OCI-LY3 (cell line): ENCODE measurements at regions not wholly inside any gene's neighbourhood (a gene's known extent, or its start where the extent isn't known, plus 50 kb on each side); places are given as distances from the start of the nearest gene placed in this dataset.

Source experiments
- H2AFZ ChIP-seq: fragments of 200-600, 300-600 bp; shearing (Covaris generic); 2 replicates; pipeline ENCODE4 v1.6.0; 2014; ENCODE audit warnings: antibody characterized with exemption, low read depth, low read length
- H3K27ac ChIP-seq: fragments of 200-600, 300-600 bp; sonication (generic); 2 replicates; pipeline ENCODE4 v1.5.1; 2014; ENCODE audit warnings: mild to moderate bottlenecking, low read length, moderate library complexity, mixed read lengths
- H3K27me3 ChIP-seq: fragments of 200-600, 300-600 bp; sonication (generic); 2 replicates; pipeline ENCODE4 v1.6.1; 2014; ENCODE audit warnings: low read depth, low read length, mixed read lengths
- H3K36me3 ChIP-seq: fragments of 200-600, 300-600 bp; sonication (generic); replicated peaks from 2 replicates; pipeline ENCODE3; 2014; ENCODE audit warnings: low read depth, low read length, mixed read lengths
- H3K4me1 ChIP-seq: fragments of 300-600, 200-600 bp; sonication (generic); 2 replicates; pipeline ENCODE4 v1.6.1; 2014; ENCODE audit warnings: low read length, mixed read lengths
- H3K4me2 ChIP-seq: fragments of 200-600, 300-600 bp; sonication (generic); 2 replicates; pipeline ENCODE4 v1.6.1; 2014; ENCODE audit warnings: low read length, mixed read lengths
- H3K4me3 ChIP-seq: fragments of 300-600, 200-600 bp; sonication (generic); 2 replicates; pipeline ENCODE4 v1.5.1; 2014; ENCODE audit warnings: antibody characterized with exemption, mild to moderate bottlenecking, low read length, moderate library complexity
- H3K79me2 ChIP-seq: fragments of 300-600, 200-600 bp; shearing (Covaris generic); 2 replicates; pipeline ENCODE4 v1.6.1; 2014; ENCODE audit warnings: mild to moderate bottlenecking, low read length, mixed read lengths
- H3K9ac ChIP-seq: fragments of 300-600, 200-600 bp; shearing (Covaris generic); 2 replicates; pipeline ENCODE4 v1.6.0; 2014; ENCODE audit warnings: mild to moderate bottlenecking, low read length, moderate library complexity
- H3K9me3 ChIP-seq: fragments of 200-600, 300-600 bp; shearing (Covaris generic); 2 replicates; pipeline ENCODE4 v1.6.1; 2014; ENCODE audit warnings: low read length, mixed read lengths; ENCODE audit not compliant: insufficient read depth
- H4K20me1 ChIP-seq: fragments of 200-600, 300-600 bp; sonication (generic); 2 replicates; pipeline ENCODE4 v1.6.1; 2016; ENCODE audit warnings: low read length, mixed read lengths; ENCODE audit not compliant: insufficient read depth
- CTCF ChIP-seq: fragments of 200-600, 300-600 bp; sonication (generic); IDR thresholded peaks from 2 replicates; pipeline ENCODE4 v1.5.1; 2014; ENCODE audit warnings: antibody characterized with exemption, low read length, low read depth
- EZH2phosphoT487 ChIP-seq: fragments of 200-600 bp; shearing (Covaris generic); IDR thresholded peaks from 2 replicates; pipeline ENCODE4 v1.6.1; 2018; ENCODE audit warnings: antibody characterized with exemption, mixed run types, low read depth

GRCh38 chr18:37628470-37629220, 63.0 kb upstream of the CELF4 start:
- no peak overlapping the region for H2AFZ ChIP-seq
- H3K9ac ChIP-seq, result no peak overlapping the region
- H3K79me2 ChIP-seq, result no peaks in the 10 kb centered on the region
- no peak overlapping the region for H3K4me3 ChIP-seq
- H3K27ac ChIP-seq, result no peak overlapping the region
- TF ChIP-seq EZH2phosphoT487, result no peak
- TF ChIP-seq CTCF, result no peak
- peaks cover 12% of the 10 kb centered on the region for H3K4me1 ChIP-seq
- no peak overlapping the region for H3K4me2 ChIP-seq
- no peaks in the 10 kb centered on the region for H4K20me1 ChIP-seq
- H3K27me3 ChIP-seq, result no peaks in the 10 kb centered on the region
- no peaks in the 10 kb centered on the region for H3K9me3 ChIP-seq
- no peaks in the 10 kb centered on the region for H3K36me3 ChIP-seq

- no peak overlapping the region for H3K4me2 ChIP-seq
- H4K20me1 ChIP-seq, result no peaks in the 10 kb centered on the region
- TF ChIP-seq CTCF (no peak), EZH2phosphoT487 (no peak)
- no peaks in the 10 kb centered on the region for H3K27me3 ChIP-seq
- H3K79me2 ChIP-seq, result no peaks in the 10 kb centered on the region
- no peak overlapping the region for H2AFZ ChIP-seq
- no peak overlapping the region for H3K9ac ChIP-seq
- H3K4me1 ChIP-seq, result peaks cover 12% of the 10 kb centered on the region
- no peaks in the 10 kb centered on the region for H3K36me3 ChIP-seq
- no peaks in the 10 kb centered on the region for H3K9me3 ChIP-seq
- H3K27ac ChIP-seq, result no peak overlapping the region
- H3K4me3 ChIP-seq, result no peak overlapping the region
These were observed 58.7 kb upstream of the CELF4 start for GRCh38 chr18:37624318-37624717.

GRCh38 chr18:37619964-37620363, 54.4 kb upstream of the CELF4 start:
- Histone ChIP-seq H3K27me3 (no peaks in the 10 kb centered on the region), H3K27ac (no peak overlapping the region), H3K9me3 (no peaks in the 10 kb centered on the region), H3K36me3 (no peaks in the 10 kb centered on the region), H3K4me1 (peaks cover 5% of the 10 kb centered on the region), H3K79me2 (no peaks in the 10 kb centered on the region), H2AFZ (no peak overlapping the region), H3K4me3 (no peak overlapping the region), H3K9ac (no peak overlapping the region), H4K20me1 (no peaks in the 10 kb centered on the region), H3K4me2 (no peak overlapping the region)
- no peak for TF ChIP-seq EZH2phosphoT487
- TF ChIP-seq CTCF, result no peak

GRCh38 chr18:37617623-37618022, 52.0 kb upstream of the CELF4 start:
- H3K4me2 ChIP-seq, result no peak overlapping the region
- H4K20me1 ChIP-seq, result no peaks in the 10 kb centered on the region
- H3K9ac ChIP-seq, result no peak overlapping the region
- no peaks in the 10 kb centered on the region for H3K79me2 ChIP-seq
- no peak overlapping the region for H2AFZ ChIP-seq
- H3K27ac ChIP-seq, result no peak overlapping the region
- no peaks in the 10 kb centered on the region for H3K4me1 ChIP-seq
- no peak overlapping the region for H3K4me3 ChIP-seq
- no peak for TF ChIP-seq CTCF
- TF ChIP-seq EZH2phosphoT487, result no peak
- no peaks in the 10 kb centered on the region for H3K27me3 ChIP-seq
- no peaks in the 10 kb centered on the region for H3K9me3 ChIP-seq
- H3K36me3 ChIP-seq, result no peaks in the 10 kb centered on the region
